GM18519 (cell line): ENCODE measurements at regions not wholly inside any gene's neighbourhood (a gene's known extent, or its start where the extent isn't known, plus 50 kb on each side); places are given as distances from the start of the nearest gene placed in this dataset.

ENCODE experiments used
- ATAC-seq: cut with Tn5 transposase; IDR thresholded peaks from one replicate; pipeline ENCODE4 v1.9.1; 2021; ENCODE audit warnings: mild to moderate bottlenecking, moderate library complexity; ENCODE audit not compliant: unreplicated experiment, low FRiP score

GRCh38 chr16:74045513-74045912 is 251.1 kb upstream of the PSMD7 start:
- ATAC-seq: no peak

GRCh38 chr16:74035816-74036215 is 260.8 kb upstream of the PSMD7 start:
- ATAC-seq: no peak

GRCh38 chr16:74034862-74035261 is 261.8 kb upstream of the PSMD7 start:
- no peak for ATAC-seq

- no peak for ATAC-seq
Measured at GRCh38 chr16:74034200-74034599, 262.4 kb upstream of the PSMD7 start.

- ATAC-seq: no peak
Measured at GRCh38 chr16:74033441-74033995, 263.1 kb upstream of the PSMD7 start.

- ATAC-seq: no peak
Measured at GRCh38 chr16:74031551-74031950, 265.1 kb upstream of the PSMD7 start.

GRCh38 chr16:74030000-74030706 is 266.5 kb upstream of the PSMD7 start:
- no peak for ATAC-seq

- ATAC-seq: no peak
Measured at GRCh38 chr16:74029115-74029792, 267.4 kb upstream of the PSMD7 start.

GRCh38 chr16:74026373-74027281 is 270.0 kb upstream of the PSMD7 start:
- ATAC-seq: no peak

GRCh38 chr16:74024953-74025352 is 271.7 kb upstream of the PSMD7 start:
- no peak for ATAC-seq

- no peak for ATAC-seq
Measured at GRCh38 chr16:74020095-74020670, 276.4 kb upstream of the PSMD7 start.

- no peak for ATAC-seq
Measured at GRCh38 chr16:74019612-74020011, 277.0 kb upstream of the PSMD7 start.

GRCh38 chr16:74015953-74016352 is 280.7 kb upstream of the PSMD7 start:
- no peak for ATAC-seq

- ATAC-seq: no peak
Measured at GRCh38 chr16:73998707-73999106, 297.9 kb upstream of the PSMD7 start.

- ATAC-seq: no peak
Measured at GRCh38 chr16:73997971-73998370, 298.6 kb upstream of the PSMD7 start.

- ATAC-seq: no peak
Measured at GRCh38 chr16:73997340-73997711, 299.3 kb upstream of the PSMD7 start.

GRCh38 chr16:73996624-73997339 is 299.8 kb upstream of the PSMD7 start:
- no peak for ATAC-seq

GRCh38 chr16:73993878-73994277 is 302.7 kb upstream of the PSMD7 start:
- ATAC-seq: no peak

GRCh38 chr16:73978407-73978784 is 318.2 kb upstream of the PSMD7 start:
- no peak for ATAC-seq

GRCh38 chr16:73976644-73977043 is 320.0 kb upstream of the PSMD7 start:
- ATAC-seq: no peak
